Stimulated activated CD4-positive, alpha-beta T cell treated with anti-CD3 and anti-CD28 coated beads, TNF-alpha, amount 100 ng/mL, for 48 hours (primary cell): ENCODE measurements at regions not wholly inside any gene's neighbourhood (a gene's known extent, or its start where the extent isn't known, plus 50 kb on each side); places are given as distances from the start of the nearest gene placed in this dataset.

Source experiments
- DNase-seq, 3 donors: peaks; one replicate each; pipeline ENCODE4 v3.0.0-alpha.2; 2020; ENCODE audit warnings: low read depth in 3 of 3

DNA sequence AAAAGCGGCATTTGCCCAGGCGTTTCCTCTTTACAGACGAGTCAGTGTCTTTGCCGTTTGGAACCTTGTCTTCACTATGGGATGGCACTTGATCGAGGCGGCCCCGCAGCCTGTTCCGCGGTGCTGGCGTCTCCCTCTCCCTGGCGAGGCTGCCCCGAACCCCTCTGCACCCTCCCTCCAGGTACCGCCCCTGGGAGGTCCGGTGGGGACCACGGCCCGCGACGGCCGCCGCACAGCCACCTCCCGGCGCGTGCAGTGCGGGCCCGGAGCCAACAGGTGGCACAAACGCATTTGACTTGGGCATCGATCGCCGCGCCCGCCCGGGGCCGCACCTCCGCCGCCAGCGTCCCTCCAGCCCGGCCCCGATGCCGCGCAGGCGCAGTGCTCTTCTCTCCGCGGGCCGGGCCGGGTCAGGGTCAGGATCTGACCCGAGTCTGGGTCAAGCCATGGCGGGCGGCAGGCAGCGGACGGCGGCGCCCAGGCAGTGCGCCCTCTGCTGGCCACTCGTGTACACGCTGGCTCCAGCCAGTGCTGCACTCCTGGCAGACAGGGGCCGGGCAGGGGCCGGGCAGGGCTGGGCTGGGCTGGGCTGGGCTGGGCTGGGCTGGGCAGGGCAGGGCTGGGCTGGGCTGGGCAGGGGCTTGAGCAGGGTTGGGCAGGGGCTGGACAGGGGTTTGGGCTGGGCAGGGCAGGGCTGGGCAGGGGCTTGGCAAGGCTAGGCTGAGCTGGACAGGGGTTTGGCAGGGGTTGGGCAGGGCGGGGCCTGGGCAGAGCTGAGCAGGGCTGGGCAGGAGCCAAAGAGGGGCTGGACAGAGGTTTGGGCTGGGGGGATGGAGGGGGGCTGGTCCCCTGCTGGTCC lies 155.8 kb upstream of the IRX4 start:
- peak; percentile 23 to 58 (median 32) for DNase-seq

DNA sequence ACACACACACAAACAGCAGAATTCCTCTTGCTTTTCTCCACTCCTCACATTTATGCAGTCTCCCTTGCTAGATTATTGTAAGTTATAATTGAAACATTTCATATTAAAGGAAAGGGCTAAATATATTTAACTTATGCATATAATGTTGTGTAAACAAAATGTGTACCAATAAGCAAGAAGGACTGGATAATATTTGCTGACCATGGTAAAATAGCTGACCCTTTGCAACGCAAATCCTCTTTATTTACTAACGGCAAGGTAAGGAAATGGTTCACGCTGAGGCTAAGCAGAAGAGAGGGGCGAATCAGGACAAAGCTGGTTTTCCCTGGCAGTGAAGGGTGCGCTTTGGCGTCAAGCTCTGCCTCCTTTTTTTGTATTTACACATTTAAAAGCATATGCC lies 154.2 kb upstream of the IRX4 start:
- no peak for DNase-seq

DNA sequence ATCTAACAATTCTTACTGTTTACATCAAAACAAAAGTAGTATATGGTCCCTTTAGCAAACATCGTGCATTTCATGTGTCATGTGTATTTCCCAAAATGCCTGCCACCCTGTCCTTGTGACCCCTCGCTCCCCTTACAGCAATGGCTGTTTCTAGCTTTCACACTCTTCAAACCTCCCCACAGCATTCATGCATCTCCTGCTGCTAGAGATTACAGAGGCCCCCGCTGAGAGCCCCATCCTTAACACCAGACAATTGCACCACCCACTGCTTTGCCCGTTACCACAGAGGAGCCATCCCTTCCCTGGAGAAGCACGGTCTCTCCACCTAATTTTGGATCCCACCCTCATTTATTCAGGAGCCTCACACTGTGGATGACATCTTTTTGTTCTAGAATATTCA lies 149.7 kb upstream of the IRX4 start:
- DNase-seq, result no peak

DNA sequence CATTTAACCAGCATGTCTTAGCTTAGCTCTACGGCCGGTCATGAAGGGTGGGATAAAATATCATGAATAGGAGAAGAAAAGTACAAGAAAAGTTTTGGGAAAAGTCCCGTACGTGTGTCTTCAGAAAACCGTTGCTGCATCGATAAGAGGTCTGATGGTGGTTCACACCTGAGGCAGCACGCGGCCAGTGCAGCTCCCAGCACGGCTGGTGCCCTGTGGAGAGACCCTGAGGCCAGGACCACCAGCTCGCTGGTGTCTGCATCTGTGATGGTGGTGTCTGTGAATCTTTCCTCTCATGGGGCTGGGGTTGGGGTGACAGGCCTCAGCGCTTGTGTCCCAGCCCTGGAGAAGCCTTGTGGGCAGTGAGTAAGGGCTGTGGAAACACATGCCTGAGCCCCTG lies 148.9 kb upstream of the IRX4 start:
- no peak for DNase-seq

DNA sequence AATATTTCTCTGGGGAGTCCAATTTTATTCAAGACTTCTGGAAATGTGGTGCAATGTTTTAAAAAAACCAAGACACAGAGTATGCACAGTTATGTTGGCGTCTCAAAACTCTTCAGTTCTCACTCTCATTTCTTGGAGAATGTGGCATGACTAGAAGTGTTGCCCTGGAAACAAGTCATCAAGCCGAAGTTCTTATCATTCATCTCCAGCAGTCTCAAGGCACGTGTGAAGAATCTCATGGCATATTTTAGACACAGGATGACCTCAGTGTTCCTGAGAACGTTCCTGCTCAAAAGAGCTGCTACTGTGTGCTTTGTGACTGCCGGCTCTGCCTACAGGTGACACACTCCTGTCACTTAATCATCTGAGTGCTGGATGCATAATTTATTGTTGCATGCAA lies 147.4 kb upstream of the IRX4 start:
- DNase-seq, result no peak

DNA sequence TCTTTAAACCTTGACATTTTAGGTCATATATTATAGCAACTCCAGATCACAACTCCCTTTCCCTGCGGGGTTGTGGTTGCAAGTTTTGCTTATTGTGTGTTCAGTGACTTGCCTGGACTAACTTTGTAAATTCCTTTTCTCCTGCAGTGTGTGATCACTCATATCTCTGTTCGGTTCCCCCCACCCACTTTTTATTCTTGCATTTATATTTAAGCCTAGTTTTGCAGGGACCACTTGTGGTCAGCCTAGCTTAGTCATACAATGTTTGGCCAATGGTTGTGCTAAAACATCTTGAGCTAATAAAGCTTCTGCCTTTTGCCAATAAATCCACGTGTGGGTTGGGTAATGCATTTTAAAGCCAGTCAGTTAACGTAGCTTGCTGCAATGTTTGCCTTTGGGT lies 146.5 kb upstream of the IRX4 start:
- DNase-seq, result no peak

DNA sequence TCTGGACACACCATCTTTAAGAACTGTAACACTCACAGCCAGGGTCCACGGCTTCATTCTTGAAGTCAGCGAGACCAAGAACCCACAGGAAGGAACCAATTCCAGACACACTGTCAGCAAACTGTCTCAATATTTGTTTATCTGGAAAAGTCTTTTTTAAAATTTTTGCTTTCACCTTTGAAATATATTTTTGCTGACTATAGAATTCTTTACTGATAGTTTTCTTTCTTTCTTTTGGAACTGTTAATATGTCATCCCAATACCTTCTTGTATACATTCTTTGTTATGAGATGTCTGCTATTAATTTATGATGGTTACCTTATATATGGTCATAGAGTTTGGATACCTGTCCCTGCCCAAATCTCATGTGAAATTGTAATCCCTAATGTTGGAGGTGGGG lies 145.1 kb upstream of the IRX4 start:
- no peak for DNase-seq

DNA sequence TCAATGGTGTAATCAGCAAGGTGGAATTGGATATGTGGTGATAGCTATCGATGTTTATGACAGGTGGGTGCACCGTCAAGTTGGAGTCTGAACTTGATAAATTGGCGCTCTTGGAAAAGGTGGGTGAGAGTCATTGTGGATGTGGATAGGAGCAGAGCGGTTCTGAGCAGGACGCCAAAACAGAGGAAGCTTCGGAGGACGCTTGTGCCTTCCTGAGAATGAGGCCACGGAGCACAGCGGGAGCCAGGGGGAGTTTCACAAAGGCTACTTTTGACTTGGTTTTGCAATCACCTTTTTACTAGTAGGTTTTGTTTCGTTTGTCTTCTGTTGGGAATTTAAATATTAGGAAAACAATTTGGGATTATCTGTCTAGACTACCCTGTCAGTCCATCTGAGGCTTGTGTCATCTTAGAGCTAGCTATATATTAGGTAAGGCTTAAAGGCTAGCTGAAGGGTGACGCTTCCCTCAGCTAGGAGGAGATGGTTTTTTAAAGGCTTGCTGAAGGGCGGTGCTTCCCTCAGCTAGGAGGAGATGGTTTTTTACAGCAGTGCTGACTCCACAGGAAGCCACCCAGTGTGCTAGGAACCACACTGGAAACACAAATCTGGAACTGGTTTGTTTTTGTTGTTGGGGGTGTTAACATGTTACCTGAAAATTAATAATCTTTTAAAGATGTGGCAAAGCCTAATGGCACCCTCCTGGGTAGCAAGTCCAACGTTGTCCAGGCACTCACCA lies 142.4 kb upstream of the IRX4 start:
- DNase-seq, result no peak

DNA sequence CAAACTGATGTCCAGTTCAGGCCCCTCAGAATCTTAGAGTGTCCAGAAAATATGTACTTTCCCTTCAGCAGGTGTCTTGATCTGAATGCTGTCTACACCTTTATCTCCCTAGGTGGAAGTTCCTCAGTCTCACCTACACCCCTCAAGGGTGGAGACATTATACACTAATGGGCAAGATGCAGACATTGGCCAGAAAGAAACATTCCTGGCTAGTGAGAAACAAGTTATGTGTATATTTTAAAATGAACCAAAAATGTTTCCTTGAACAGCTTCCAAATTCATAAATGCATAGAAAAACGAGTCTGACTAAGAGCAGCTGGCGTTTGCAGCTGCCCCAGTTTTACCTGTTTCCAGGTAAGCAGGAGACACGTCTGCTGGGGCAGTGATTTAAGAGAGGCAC lies 140.5 kb upstream of the IRX4 start:
- no peak for DNase-seq

DNA sequence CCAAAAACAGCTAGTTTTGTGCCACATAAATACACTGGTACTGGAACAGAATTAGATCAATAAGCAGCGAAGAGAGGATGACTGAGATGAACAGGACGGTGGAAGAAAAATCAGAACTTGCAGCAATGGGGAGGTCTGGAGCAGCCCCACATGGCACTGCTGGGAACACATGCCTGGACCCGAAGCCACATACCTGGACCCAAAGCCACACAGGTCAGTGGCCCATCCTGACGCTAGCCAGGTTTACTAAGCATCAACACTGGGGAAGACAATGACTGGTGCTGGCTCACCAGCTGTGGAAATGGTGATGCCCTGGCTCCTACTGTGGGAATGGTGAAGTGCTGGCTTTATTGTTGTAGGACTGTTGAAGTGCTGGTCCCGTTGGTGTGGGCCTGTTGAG lies 139.7 kb upstream of the IRX4 start:
- no peak for DNase-seq

DNA sequence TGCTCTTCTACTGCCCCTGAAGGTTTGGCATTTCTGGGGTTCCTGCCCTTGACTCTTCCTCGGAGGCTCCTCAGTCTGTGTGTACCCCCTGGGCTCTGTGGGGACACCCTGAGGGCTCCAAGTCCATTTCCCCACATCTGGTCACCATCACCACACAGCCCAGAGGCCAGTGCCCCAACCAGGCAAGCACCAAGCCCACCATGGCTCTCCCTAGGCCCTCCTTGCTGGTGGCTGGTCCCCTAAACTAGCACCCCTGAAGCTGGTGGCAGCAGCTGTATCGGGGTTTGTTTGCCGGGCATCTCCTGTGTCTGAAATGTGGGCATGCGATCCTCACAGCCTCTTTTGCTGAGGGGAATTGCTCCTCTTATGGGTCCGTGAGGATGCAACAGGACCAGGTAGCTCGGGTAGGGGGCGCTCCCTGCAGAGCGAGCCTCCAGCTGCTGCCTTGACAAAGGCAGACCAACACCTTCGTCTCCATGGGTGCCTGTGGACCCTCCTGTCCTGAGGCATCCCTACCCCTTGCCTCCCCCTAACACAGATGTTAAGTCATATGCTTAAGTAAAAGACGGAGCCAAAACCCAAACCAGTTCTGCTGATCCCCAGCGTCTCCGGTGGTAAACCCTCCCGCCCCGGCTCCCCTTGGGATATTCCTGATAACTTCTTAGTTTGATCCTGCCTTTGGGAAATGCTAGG lies 138.9 kb upstream of the IRX4 start:
- DNase-seq, result no peak

DNA sequence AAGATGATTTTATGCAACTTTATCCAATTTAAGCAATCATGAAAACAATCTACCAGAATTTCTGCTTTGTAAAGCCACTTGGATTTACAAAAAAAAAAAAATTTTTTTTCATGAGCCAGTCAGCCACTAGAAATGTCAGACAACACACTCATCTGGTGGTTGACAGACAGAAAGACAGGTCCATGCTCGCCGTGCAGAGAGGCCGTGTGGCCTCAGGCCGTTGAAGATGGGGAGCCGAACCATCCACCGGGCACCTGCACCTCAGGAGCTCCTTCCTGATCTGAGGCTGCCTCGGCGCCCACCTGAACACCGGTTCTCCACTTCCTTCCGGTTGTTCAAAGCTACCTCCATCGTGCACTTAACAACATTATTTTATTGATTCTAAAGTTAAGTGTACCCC lies 138.0 kb upstream of the IRX4 start:
- DNase-seq, result no peak

DNA sequence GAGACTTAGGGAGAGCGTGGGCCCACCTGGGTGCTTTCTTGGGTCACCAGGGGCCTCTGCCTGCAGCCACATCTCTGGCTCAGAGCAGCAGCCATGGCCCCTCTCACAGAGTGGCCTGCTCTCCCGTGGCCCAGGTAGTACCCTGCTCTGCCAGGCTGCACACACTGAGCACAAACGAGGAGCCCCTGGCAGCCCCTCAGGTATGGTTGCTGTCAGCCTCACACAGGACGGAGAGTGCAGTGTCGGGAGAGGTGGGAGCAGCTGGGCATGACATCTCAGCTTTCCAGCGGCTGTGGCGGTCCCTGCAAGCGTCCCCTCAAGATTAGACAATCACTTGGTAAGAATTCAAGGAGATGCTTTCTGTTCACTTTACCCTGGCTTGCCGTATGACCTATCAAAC lies 137.0 kb upstream of the IRX4 start:
- DNase-seq, result no peak

DNA sequence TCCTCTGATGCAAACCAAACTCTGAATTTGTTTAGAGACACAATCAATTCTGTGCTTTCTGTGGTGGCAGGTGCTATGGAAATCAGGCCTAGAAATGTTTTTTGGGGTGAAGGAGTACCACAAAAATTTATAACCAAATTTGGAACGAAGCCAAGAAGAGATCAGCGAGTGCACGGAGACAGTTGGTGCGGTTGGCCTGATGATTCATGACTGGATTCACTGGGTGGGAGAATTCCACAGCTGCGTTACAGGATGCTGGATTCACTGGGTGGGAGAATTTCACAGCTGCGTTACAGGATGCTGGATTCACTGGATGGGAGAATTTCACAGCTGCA lies 135.6 kb upstream of the IRX4 start:
- no peak for DNase-seq

DNA sequence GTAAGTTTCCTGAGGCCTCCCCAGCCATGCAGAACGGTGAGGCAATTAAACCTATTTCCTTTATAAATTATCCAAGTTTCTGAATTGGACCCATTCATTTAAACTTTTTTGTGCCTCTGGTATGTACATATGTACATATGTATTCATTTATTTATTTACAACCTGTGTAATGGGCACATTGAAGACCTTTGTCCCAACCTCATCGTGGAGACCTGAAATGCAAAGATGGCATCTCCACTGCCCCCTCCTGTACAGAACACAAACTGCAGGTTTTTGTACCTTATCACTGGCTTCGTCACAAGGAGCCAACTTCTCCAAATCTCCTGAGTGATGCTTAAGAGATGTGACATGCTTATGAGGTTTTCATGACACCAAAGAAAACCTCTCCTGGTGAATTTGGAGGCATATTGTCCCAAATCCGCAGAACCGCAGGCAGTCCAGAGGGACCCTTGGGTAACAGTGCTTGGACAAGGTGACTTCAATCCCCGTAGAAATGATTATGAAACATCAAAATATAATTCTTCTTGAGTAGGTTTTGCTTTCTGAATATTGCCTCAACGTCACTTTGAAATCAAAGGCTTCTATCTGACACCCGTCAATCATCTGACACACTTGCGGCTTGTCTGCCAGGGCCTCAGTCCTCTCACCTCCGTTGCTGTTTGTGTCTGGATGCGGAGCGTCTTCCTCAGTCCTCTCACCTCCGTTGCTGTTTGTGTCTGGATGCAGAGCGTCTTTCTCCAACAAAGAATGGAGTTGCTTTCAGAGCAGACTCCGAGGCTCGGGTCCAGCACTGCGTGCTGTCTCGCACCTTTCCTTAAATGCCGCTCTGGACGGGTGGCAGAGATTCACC lies 135.0 kb upstream of the IRX4 start:
- peak in 1 of 3 donors; percentile 29 for DNase-seq

DNA sequence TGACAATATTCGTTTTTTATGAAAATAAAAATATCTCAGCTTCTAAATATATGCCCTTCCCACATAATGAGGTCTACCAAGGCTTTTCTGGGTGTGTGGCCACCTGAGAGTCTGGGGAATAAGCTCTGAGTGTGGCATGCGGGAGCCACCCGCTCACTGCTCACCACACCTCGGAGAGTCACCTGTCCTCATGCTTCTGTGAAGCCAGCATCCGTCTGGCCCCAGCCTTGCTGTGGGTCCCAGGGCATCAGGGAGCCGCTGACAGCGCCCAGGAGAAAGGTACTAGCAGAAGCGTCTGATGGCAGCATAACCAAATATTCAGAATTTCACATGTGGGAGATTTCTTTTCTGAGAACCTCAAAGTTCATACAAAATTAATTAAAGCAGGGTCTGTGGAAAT lies 133.2 kb upstream of the IRX4 start:
- no peak for DNase-seq

DNA sequence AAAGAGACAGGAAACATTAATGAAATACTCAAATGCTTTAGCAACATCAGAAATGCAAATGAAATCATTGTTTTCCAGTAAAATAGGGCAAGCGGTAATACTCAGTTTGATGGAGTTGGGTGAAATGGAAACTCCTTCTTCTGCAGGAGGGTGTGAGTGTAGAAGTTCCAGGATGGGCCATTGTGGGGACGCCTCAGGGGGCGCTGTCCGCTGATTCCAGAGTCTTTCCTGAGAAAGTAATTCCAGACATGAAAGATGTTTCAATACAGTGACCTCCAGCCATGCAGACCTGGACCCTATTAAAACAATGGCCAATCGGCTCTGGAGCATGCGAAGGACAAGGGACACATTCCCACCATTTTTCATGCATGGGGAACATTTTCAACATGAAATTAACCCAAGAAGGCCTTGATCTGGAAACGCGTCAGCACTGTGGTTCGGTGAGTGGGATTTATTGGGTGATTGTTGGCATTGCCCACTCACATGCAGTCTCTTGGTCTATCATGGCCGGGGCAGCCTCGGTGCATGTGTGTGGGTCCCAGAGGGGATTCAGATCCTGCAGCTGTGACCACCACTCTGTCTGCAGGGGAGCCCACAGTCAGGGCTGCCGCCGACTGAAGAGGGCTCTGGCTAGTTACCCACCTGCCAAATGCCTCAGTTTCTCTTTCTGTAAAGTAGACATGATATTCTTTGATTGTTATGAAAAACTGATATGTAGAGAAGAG lies 132.6 kb upstream of the IRX4 start:
- DNase-seq, result no peak

DNA sequence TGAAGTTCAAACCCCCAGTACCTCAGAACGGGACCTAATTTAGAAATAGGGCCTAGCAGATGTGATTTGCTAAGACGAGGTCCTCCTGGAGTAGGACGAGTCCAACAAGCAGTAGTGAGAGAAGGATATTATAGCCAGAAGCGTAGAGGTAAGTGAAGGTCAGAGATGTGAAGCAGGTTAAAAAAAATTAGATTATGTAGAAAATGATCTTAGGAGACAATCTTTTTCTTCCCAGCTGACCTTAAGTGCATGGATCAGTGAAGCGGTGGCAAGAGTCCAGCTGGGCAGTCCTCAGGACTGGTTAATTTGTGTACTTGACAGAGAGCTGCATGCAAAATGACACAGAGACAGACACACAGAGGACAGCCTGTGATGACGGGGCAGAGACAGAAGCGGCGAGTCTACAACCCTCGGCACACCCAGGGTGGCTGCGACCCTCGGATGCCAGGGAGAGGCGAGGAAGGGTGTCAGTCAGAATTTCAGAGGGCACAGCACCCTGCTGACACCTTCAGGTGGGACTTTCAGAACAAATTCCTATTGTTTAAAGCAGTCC lies 131.4 kb upstream of the IRX4 start:
- DNase-seq, result no peak

DNA sequence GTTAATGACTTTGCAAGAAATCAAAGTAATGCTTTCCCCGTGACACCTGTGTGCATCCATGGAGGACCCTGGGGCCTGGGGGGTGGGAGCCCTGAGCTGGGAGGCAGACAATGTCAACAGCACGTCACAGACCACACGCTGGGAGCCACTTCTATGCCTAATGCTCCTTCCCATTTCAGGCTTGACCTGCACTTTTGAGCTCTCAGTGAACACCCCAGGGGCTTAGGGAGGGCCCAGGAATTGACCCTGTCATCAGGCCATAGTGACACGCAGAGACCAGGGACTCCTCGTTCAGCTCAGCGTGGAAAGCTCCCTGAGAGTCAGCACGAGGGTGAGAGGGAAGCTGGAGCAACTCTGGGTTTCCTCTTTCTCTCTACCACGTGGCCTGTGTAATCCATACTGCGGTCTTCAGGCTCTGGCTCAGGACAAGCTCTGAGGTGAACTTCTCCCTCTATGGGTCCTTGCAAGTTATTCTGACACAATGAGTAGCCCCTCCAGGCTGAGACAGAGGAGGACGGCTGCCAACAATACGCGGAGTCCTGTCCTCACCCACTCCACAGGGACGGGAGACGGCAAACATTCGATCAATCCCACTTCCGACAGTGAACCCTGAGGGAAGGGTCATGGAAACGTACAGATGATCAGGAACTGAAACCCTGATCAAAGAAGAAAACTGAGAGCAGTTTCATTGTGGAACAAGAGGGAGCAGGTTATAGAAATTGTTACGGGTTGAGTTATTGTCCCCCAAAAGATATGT lies 130.8 kb upstream of the IRX4 start:
- no peak for DNase-seq

DNA sequence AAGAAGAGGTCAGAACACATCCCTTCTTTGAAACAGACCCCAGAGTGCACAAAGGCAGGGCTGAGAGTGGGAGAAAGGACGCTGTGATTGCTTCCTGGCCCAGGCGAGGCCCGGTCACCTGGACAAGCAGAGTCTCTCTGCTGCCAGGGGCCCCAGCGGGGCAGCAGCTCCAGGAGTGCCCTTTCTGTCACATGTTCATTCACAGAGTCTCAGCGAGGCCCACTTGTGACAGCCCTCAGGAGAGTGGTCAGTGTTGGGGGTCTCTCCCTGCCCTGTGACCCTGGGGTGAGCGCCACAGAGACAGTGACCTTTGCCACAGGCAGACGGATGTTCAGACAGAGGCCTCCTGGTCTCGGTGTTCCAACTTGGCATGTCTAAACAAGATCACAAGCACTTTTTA lies 130.2 kb upstream of the IRX4 start:
- DNase-seq, result no peak
